Inflammatory macrophage (primary cell): ENCODE measurements at regions not wholly inside any gene's neighbourhood (a gene's known extent, or its start where the extent isn't known, plus 50 kb on each side); places are given as distances from the start of the nearest gene placed in this dataset.
"Not testable (repeated sequence)": the region's sequence is repeated elsewhere in the genome, so short reads cannot be mapped to it uniquely, and the experiment has no call there.

Source experiments
- DNase-seq, 2 donors: peaks; one replicate each; pipeline ENCODE4 v3.0.0-alpha.2; 2020 to 2022

GRCh38 chr3:137304313-137305056 lies 346.7 kb downstream of the IL20RB start:
- DNase-seq, result no peak

GRCh38 chr3:137324114-137324513 lies 366.3 kb downstream of the IL20RB start:
- no peak for DNase-seq

- no peak for DNase-seq
Observed at GRCh38 chr3:137325170-137325569, 367.4 kb downstream of the IL20RB start.

GRCh38 chr3:137325934-137326333 lies 368.2 kb downstream of the IL20RB start:
- no peak for DNase-seq

- no peak for DNase-seq
Observed at GRCh38 chr3:137329594-137329993, 371.8 kb downstream of the IL20RB start.

- no peak for DNase-seq
Observed at GRCh38 chr3:137330246-137330645, 372.5 kb downstream of the IL20RB start.

GRCh38 chr3:137332297-137332696 lies 374.5 kb downstream of the IL20RB start:
- DNase-seq, result no peak

- DNase-seq, result no peak
Observed at GRCh38 chr3:137335478-137335877, 377.7 kb downstream of the IL20RB start.

GRCh38 chr3:137338400-137338799 lies 380.6 kb downstream of the IL20RB start:
- not testable (repeated sequence) for DNase-seq

- DNase-seq, result no peak
Observed at GRCh38 chr3:137343283-137343682, 385.5 kb downstream of the IL20RB start.

- no peak for DNase-seq
Observed at GRCh38 chr3:137347132-137347531, 389.3 kb downstream of the IL20RB start.

GRCh38 chr3:137347817-137348368 lies 390.1 kb downstream of the IL20RB start:
- no peak for DNase-seq

- DNase-seq, result no peak
Observed at GRCh38 chr3:137348936-137349335, 391.2 kb downstream of the IL20RB start.

- DNase-seq, result no peak
Observed at GRCh38 chr3:137349557-137350348, 392.0 kb downstream of the IL20RB start.

- DNase-seq, result no peak
Observed at GRCh38 chr3:137360531-137361201, 402.9 kb downstream of the IL20RB start.

- DNase-seq, result no peak
Observed at GRCh38 chr3:137382005-137382594, 382.0 kb upstream of the SOX14 start.

- DNase-seq, result no peak
Observed at GRCh38 chr3:137385922-137386321, 378.2 kb upstream of the SOX14 start.

- DNase-seq, result no peak
Observed at GRCh38 chr3:137409584-137409983, 354.5 kb upstream of the SOX14 start.

- no peak for DNase-seq
Observed at GRCh38 chr3:137410028-137410427, 354.1 kb upstream of the SOX14 start.

- DNase-seq, result no peak
Observed at GRCh38 chr3:137420198-137420995, 343.7 kb upstream of the SOX14 start.

GRCh38 chr3:137438561-137438960 lies 325.6 kb upstream of the SOX14 start:
- DNase-seq, result no peak

- no peak for DNase-seq
Observed at GRCh38 chr3:137460944-137461343, 303.2 kb upstream of the SOX14 start.
